Prostate gland (tissue), 2 donors: ENCODE measurements at regions not wholly inside any gene's neighbourhood (a gene's known extent, or its start where the extent isn't known, plus 50 kb on each side); places are given as distances from the start of the nearest gene placed in this dataset.

Source experiments
- CTCF ChIP-seq, 4 experiments: fragments of 200-600 bp in 2 of 4; fragments of 450-650 bp in 2 of 4; sonication (generic) in 2 of 4; IDR thresholded peaks; 1 replicate in 3 of 4; 2 replicates in 1 of 4; pipeline ENCODE4 v1.5.1; 2016 to 2019; ENCODE audit warnings: antibody characterized with exemption in 4 of 4, mild to moderate bottlenecking in 2 of 4, moderate library complexity in 2 of 4
- POLR2A ChIP-seq: fragments of 450-650 bp; IDR thresholded peaks from one replicate; pipeline ENCODE4 v1.6.1; 2016; ENCODE audit warnings: antibody characterized with exemption, mild to moderate bottlenecking

DNA sequence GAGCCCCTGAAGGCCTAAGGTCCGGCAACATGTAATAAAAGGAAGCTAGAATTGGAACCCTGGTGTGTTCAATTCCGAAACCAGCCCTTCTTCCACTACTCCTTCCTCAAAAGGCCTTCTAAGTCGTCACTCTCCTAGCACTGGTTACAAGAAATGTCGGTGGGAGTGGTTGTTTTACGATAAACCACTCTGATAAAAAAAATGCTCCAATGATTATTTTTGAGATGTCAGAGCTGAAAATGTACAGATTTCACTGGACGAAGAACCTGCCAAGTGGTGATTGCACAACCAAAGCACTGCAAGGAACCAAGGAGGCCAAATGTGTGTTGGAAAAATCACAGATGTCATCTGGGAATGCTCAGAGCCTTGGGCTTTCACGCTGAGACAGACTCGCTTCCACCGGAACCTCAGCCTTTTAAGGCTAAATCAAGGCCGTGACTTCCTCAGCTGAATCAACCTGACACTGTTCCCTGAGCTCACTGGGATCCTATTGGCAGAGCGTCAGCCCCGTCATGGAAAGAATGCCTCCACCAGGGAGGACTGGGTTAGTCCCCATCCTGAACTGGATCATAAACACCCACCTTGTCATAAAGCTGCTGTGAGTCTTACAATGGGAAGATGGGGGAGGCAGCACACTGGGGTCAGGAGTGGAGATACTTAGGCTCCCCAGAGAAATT, 108.1 kb upstream of the THBS1 start:
- TF ChIP-seq CTCF (IDR thresholded peaks at IDR 0.05) (no peak), POLR2A (no peak)
